ENCODE measurements at regions not wholly inside any gene's neighbourhood (a gene's known extent, or its start where the extent isn't known, plus 50 kb on each side); places are given as distances from the start of the nearest gene placed in this dataset.

GRCh38 chr18:64972545-64972944 is 778.3 kb upstream of the CDH7 start:
- H3K4me1 ChIP-seq = no peaks in the 10 kb centered on the region
- TF ChIP-seq CTCF (IDR thresholded peaks at IDR 0.05) (no peak), EP300 (IDR thresholded peaks at IDR 0.05) (no peak), POLR2A (IDR thresholded peaks at IDR 0.05; ENCODE audit: low read depth) (no peak), POLR2AphosphoS5 (IDR thresholded peaks at IDR 0.05) (no peak)
- H3K9me3 ChIP-seq = no peaks in the 10 kb centered on the region
- no peaks in the 10 kb centered on the region for H3K36me3 ChIP-seq
- H3K27ac ChIP-seq (replicated peaks in 1 of 4) = no peak overlapping the region
- 35% methylated on average over 2 of the region's 2 CpGs for WGBS
- intact Hi-C loops (cut with DNase I) = no loop called here
- no peak overlapping the region for H3K4me3 ChIP-seq
- no peaks in the 10 kb centered on the region for H3K27me3 ChIP-seq
- no peak for DNase-seq (ENCODE audit: extremely low spot score)

GRCh38 chr18:64966667-64967066 is 784.1 kb upstream of the CDH7 start:
- no peaks in the 10 kb centered on the region for H3K9me3 ChIP-seq
- no peak overlapping the region for H3K27ac ChIP-seq (replicated peaks in 1 of 4)
- no peaks in the 10 kb centered on the region for H3K36me3 ChIP-seq
- intact Hi-C loops (cut with DNase I) = no loop called here
- no peaks in the 10 kb centered on the region for H3K27me3 ChIP-seq
- H3K4me1 ChIP-seq = no peaks in the 10 kb centered on the region
- no peak for DNase-seq (ENCODE audit: extremely low spot score)
- TF ChIP-seq EP300 (IDR thresholded peaks at IDR 0.05) (no peak), POLR2AphosphoS5 (IDR thresholded peaks at IDR 0.05) (no peak), CTCF (IDR thresholded peaks at IDR 0.05) (no peak), POLR2A (IDR thresholded peaks at IDR 0.05; ENCODE audit: low read depth) (no peak)
- no peak overlapping the region for H3K4me3 ChIP-seq

- Histone ChIP-seq H3K27ac (replicated peaks in 1 of 4) (no peak overlapping the region), H3K4me1 (no peaks in the 10 kb centered on the region), H3K27me3 (no peaks in the 10 kb centered on the region), H3K36me3 (no peaks in the 10 kb centered on the region), H3K4me3 (no peak overlapping the region), H3K9me3 (no peaks in the 10 kb centered on the region)
- intact Hi-C loops (cut with DNase I) = no loop called here
- TF ChIP-seq POLR2A (IDR thresholded peaks at IDR 0.05; ENCODE audit: low read depth) = no peak
- TF ChIP-seq CTCF (IDR thresholded peaks at IDR 0.05) = no peak
- no peak for TF ChIP-seq EP300 (IDR thresholded peaks at IDR 0.05)
- TF ChIP-seq POLR2AphosphoS5 (IDR thresholded peaks at IDR 0.05) = no peak
- DNase-seq (ENCODE audit: extremely low spot score) = no peak
- 76% methylated on average over 3 of the region's 3 CpGs for WGBS
Observed at GRCh38 chr18:64956465-64956864, 794.3 kb upstream of the CDH7 start.

- WGBS = 97% methylated on average over 4 of the region's 4 CpGs
- H3K27ac ChIP-seq (replicated peaks in 1 of 4) = no peak overlapping the region
- H3K4me1 ChIP-seq = no peaks in the 10 kb centered on the region
- intact Hi-C loops (cut with DNase I) = no loop called here
- H3K9me3 ChIP-seq = no peaks in the 10 kb centered on the region
- H3K4me3 ChIP-seq = no peak overlapping the region
- no peak for DNase-seq (ENCODE audit: extremely low spot score)
- no peaks in the 10 kb centered on the region for H3K36me3 ChIP-seq
- H3K27me3 ChIP-seq = no peaks in the 10 kb centered on the region
- no peak for TF ChIP-seq POLR2A (IDR thresholded peaks at IDR 0.05; ENCODE audit: low read depth)
- TF ChIP-seq EP300 (IDR thresholded peaks at IDR 0.05) = no peak
- TF ChIP-seq CTCF (IDR thresholded peaks at IDR 0.05) = no peak
- TF ChIP-seq POLR2AphosphoS5 (IDR thresholded peaks at IDR 0.05) = no peak
Observed at GRCh38 chr18:64949885-64950284, 800.9 kb upstream of the CDH7 start.

- intact Hi-C loops (cut with DNase I) = no loop called here
- no peaks in the 10 kb centered on the region for H3K27me3 ChIP-seq
- WGBS = 86% methylated on average over 1 of the region's 1 CpG
- H3K36me3 ChIP-seq = no peaks in the 10 kb centered on the region
- no peaks in the 10 kb centered on the region for H3K9me3 ChIP-seq
- DNase-seq (ENCODE audit: extremely low spot score) = no peak
- TF ChIP-seq CTCF (IDR thresholded peaks at IDR 0.05) (no peak), EP300 (IDR thresholded peaks at IDR 0.05) (no peak), POLR2A (IDR thresholded peaks at IDR 0.05; ENCODE audit: low read depth) (no peak), POLR2AphosphoS5 (IDR thresholded peaks at IDR 0.05) (no peak)
- H3K4me3 ChIP-seq = no peak overlapping the region
- H3K4me1 ChIP-seq = peaks cover 0 to 3% (median 0%) of the 10 kb centered on the region in 4 donors
- H3K27ac ChIP-seq (replicated peaks in 1 of 4) = no peak overlapping the region
Observed at GRCh38 chr18:64936671-64937070, 787.8 kb upstream of the LINC00305 start.

All from esophagus muscularis mucosa (tissue), 4 donors.